ENCODE measurements at regions not wholly inside any gene's neighbourhood (a gene's known extent, or its start where the extent isn't known, plus 50 kb on each side); places are given as distances from the start of the nearest gene placed in this dataset.

GRCh38 chr13:73879346-73880015 lies 254.7 kb downstream of the KLF12 start:
- DNase-seq: no peak

GRCh38 chr13:73877399-73877798 lies 256.8 kb downstream of the KLF12 start:
- no peak for DNase-seq

DNA sequence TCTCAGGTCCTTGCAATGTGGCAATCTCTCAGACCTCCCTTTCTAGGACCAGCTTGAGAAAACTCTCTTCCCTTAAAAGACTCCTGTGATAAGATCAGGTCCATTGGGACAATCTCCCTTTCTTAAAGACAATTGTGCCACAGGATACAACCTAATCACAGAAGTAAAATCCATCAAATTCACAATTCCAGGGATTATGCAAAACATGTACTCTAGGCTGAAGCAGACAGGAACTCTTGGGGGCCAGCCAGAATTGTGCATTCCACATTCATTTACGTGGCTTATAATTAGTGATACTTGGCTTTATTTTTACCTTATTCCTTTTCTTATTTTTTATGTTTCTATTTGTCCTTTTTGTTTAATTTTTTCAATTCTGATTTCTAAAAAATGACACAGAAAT lies 257.9 kb downstream of the KLF12 start:
- DNase-seq: no peak

DNA sequence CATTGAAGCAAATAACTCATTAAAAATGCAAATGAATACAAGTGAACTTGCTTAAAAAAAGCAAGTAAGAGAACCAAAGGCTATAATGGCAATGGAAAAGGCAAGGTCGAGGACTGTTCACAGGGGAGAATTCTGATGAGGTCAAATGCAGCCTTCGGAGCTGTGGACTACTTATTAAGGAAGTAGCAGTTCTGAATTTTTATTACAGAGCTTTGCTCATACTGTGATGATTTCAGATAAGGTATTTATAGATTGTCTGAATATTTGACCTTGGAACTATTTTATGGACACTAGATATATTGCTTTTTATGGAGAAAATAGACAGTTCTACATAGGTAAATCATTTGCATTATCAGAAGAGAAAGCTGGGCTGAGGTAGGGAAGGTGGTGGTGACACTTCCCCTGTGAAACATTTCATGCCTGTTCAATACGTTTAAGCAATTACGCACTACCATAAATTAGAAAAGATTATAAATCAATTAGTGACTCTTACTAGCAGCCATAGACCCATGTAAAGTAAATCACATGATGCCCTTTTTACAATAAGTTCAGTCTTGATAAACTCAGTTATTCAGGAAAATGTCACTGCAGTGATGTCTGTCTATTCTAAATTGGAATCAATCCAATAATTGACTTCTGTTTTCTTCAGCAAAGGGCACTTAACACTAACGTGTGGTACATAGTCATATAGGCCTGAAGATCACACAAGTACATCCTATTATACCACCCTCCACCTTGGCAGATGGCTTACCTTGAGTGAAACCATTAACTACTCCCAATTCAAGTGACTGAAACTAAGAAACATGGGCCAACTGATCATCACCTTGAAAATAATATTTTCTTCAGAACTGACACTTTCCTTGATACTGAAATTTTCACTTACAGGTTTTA lies 260.0 kb downstream of the KLF12 start:
- no peak for DNase-seq

DNA sequence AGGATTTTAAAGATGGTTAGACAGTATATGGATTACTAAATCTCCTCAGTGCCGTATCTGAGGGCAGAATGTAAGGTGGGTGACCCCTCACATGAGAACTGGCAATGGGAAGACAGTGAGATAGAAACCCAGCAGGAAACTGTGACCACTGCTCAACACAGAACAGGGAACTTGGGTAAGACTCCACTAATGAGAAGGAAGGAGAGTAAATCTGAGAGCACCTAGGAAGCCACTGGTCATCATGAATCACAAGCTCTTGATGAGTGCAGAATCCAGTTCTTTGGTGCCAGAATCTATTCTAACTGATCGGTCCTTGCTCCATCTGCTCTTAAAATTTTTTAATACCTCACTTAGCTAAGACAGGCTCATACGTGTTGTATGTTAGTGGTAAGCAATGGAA lies 261.8 kb downstream of the KLF12 start:
- DNase-seq: no peak

DNA sequence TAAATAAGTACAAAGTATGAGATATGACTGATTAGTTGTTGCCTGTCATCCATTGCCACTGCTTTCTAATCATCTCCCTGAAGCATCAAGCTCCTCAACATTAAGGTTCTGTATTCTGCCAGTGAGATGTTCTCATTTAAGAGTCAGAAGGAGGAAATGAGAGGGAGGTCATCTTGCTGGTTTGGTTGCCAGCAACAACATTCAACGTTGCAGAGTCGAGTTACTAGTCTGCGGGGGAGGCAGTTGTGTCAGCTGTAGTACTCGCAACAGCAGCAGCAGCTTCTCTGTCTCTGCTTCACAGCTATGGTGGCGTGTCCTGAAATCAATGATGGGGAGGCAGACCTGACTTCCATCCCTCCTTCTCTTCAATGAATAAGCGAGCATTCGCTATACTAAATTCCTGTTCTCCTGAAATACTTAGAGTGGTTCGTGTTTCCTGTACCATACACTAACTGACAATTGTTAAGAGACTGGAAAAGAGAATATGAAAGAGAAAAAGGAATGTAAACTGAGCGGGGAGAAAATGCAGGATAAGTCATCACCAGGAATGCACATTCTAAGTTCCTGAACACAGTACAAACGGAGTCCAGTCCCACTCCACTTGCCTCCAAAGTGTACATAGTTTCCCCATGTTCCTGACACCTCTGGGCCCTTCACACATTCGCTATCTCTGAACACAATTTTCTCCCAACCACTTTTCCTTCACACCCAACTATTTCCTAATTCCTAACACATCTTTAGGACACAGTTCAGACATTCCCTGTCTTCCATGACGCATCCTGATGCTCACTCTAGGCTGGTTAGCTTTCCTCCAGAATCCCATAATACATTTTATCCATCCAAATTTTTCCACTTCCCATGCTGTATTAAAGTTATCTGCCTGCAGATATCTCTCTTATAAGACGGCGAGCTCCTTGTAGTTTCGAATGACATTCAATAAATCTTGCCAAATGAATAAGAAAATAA lies 263.0 kb downstream of the KLF12 start:
- DNase-seq: no peak

GRCh38 chr13:73870036-73870741 lies 264.0 kb downstream of the KLF12 start:
- DNase-seq: no peak

DNA sequence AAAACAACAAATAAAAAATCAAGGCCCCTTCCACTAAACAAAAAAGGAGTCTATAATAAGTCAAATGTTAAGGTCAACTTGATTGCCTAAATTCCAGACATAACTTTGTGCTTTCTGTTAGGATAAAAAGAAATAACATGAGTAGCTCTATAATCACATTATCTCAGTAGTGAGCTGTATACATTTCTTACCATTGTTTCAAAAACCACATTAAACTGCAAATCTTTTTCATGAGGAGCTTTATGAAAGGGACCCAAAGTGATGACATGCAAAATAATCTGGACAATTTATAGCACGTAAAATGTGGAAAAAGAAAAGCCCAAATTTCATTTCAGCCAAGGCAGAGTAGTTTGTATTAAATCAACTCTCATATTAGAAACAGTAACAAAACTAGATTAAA lies 269.2 kb downstream of the KLF12 start:
- DNase-seq: no peak

GRCh38 chr13:73861136-73861535 lies 273.1 kb downstream of the KLF12 start:
- no peak for DNase-seq

DNA sequence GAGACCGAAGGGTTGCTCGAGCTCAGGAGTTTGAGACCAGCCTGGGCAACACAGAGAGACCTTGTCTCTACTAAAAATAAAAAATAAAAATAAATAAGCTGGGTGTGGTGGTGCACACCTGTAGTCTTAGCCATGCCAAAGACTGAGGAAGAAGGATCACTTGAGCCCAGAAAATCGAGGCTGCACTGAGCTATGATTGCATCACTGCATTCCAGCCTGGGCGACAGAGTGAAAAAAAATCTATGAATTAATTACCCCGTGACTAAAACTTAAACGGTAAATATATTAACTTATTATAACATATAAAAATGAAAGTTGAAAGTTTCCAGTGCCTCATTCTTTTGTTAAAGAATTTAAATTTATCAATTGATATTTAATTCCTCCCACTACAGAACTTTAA lies 273.7 kb downstream of the KLF12 start:
- no peak for DNase-seq

DNA sequence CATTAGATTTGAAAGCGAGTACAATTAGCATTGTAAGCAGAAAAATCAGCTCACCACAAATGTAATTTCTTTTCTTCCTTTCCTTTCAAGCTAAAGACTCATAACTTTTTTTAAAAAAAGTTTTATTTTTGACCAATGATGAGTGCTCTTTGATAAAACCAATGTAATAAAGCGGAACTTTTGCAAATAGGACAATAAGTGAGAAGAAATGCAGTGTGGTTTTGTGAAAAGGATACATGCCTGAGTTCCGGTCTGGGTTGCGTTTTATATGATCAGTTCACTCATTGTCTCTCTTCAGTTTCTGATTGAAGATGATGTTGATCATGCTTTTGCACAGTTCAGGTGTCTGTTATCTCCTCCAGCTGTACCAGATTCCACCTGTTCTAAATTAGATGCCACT lies 274.4 kb downstream of the KLF12 start:
- DNase-seq: no peak

- DNase-seq: no peak
These were observed 277.1 kb downstream of the KLF12 start for GRCh38 chr13:73857106-73857505.

- DNase-seq: no peak
These were observed 283.1 kb downstream of the KLF12 start for GRCh38 chr13:73851104-73851503.

DNA sequence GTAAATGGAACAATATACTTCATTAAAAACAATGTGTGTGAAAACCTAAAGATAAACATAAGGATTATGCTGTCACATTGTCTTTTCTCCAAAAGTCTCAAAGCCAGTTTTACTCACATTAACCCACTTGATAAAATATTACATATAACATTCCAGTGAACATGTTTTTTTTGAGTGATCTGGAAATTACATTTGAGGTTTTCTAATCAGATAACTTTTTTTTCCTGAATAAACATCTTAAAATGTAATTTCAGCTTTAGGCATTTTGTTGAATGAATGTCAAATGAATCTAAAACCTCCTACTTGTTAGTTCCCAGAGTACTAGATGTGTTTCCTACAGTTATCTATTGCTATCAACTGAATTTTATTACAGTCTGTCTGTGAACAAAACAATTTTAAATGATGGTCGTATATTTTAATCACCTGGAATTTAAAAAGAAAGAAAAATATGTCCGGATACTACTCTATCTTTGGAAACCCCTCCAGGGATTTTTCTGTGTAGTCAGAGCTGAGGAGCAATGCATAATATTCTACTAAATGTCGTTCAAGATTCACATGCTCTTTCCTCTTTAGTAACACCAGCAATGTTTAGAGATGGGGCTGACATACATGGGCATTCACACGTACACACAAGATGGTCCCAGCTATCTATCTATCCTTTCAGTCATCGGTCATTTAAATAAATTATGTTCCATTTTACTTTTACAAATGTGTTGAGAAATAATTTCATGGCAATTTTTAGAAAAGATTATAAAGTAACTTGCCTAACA lies 283.9 kb downstream of the KLF12 start:
- no peak for DNase-seq

GRCh38 chr13:73849292-73849691 lies 284.9 kb downstream of the KLF12 start:
- DNase-seq: peak in 1 of 2 experiments; percentile 25

DNA sequence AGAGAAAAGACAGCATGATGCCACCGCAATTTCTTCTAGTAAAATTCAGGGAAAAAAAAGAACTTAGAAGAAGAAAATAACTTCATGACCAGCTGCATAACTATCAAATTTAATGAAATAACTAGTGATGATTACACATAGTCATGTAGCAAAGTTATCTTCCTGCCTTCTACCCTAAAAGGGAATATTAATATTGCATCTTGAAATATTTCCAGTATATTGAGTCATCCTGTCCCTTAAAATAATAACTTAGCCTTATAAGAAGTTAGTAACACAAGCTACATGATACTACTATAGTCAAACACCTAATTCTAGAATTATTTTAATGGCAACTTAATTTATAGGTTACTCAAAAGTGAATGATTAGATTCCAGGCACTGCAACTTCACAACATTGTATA lies 289.2 kb downstream of the KLF12 start:
- no peak for DNase-seq

DNA sequence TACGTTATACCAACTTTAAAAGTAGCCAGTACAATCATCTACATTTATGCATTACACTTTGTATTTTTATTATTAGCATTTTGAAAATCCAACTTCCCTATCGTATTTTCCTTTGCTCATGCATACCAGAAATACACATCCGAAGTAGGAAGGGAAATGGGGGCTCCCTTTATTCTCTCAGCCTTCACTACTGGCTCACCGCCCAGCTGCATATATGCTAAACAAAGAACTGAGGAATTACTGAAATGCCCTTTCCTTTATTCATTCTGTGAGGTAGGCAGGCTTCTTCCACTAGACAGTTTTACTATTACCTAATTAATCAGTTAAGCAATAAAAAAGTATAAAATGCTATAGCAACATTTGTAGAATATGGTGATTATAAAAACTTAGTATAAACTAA lies 291.6 kb downstream of the KLF12 start:
- DNase-seq: no peak

DNA sequence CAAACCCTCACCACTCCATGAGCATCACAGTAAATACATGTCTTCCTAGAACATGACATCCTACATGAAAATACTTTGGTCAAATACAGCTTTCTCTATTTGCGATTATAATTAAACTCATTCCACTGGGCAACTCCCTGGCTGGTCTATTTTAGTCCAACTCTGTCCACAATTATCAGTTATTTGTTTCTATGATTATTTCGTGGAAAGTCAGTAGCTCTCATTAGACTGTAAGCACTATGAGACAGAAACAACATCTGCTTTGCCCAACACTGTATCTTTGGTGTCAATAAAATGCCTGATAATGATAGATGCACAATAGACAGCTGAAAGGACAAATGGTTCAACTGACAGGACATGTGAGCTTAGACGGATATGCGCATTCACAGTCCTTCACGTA lies 292.0 kb downstream of the KLF12 start:
- no peak for DNase-seq

- DNase-seq: no peak
These were observed 297.1 kb downstream of the KLF12 start for GRCh38 chr13:73837147-73837546.

GRCh38 chr13:73835138-73835721 lies 299.0 kb downstream of the KLF12 start:
- peak in 1 of 2 experiments; percentile 40 for DNase-seq

DNA sequence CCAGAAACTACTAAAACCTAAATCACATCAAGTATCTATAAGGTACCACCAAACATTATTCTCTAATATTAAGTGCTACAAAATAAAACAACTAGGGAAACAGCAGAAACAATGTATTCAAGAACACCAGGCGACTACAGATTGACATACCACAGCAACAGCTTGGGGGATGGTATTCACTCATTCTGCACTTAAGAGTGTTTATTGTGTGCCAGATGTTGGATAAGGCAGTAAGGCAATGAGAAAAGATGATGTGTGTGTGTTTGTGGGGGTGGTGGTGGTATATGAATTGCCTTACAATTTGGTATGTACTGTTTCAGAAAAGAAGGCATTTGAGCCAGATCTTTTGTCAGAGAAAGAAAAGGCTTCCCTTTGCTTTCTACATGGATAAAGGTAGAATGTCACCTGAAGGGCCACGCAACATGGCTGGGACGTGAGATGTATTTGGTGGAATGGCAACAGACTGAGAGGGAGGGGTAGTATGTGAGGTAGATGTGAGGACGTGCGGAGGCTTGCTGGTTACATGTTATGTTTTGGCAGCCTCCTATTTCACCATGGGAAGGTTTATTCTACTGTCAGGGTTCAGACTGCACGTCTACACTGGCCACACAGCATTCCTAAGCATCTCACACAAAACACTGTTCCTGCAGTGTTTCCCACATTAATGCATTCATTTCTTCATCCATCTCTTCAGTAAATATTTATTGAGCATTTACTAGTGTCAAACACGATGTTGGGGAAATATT lies 300.7 kb downstream of the KLF12 start:
- no peak for DNase-seq

Measured in SW 1271 (cell line).